Effector CD4-positive, alpha-beta T cell (primary cell): ENCODE measurements at regions not wholly inside any gene's neighbourhood (a gene's known extent, or its start where the extent isn't known, plus 50 kb on each side); places are given as distances from the start of the nearest gene placed in this dataset.
"Not testable (repeated sequence)": the region's sequence is repeated elsewhere in the genome, so short reads cannot be mapped to it uniquely, and the experiment has no call there.

ENCODE experiments used
- DNase-seq: peaks from one replicate; pipeline ENCODE4 v3.0.0-alpha.2; 2020

- no peak for DNase-seq
Observed at GRCh38 chr2:18066066-18066465, 187.6 kb downstream of the KCNS3 start.

GRCh38 chr2:18065249-18065648 is 186.8 kb downstream of the KCNS3 start:
- DNase-seq, result no peak

- no peak for DNase-seq
Observed at GRCh38 chr2:18063826-18064470, 185.5 kb downstream of the KCNS3 start.

- DNase-seq, result no peak
Observed at GRCh38 chr2:18062892-18063291, 184.4 kb downstream of the KCNS3 start.

GRCh38 chr2:18061717-18062116 is 183.2 kb downstream of the KCNS3 start:
- no peak for DNase-seq

- no peak for DNase-seq
Observed at GRCh38 chr2:18057657-18058056, 179.2 kb downstream of the KCNS3 start.

- DNase-seq, result no peak
Observed at GRCh38 chr2:18055290-18055689, 176.8 kb downstream of the KCNS3 start.

- DNase-seq, result no peak
Observed at GRCh38 chr2:18050001-18050400, 171.5 kb downstream of the KCNS3 start.

GRCh38 chr2:18049325-18049724 is 170.9 kb downstream of the KCNS3 start:
- no peak for DNase-seq

- DNase-seq, result no peak
Observed at GRCh38 chr2:18047896-18048657, 169.6 kb downstream of the KCNS3 start.

GRCh38 chr2:18047213-18047611 is 168.7 kb downstream of the KCNS3 start:
- DNase-seq, result no peak

GRCh38 chr2:18046558-18047212 is 168.2 kb downstream of the KCNS3 start:
- DNase-seq, result no peak

- DNase-seq, result no peak
Observed at GRCh38 chr2:18046017-18046416, 167.6 kb downstream of the KCNS3 start.

GRCh38 chr2:18045230-18045629 is 166.8 kb downstream of the KCNS3 start:
- DNase-seq, result no peak

GRCh38 chr2:18017381-18017780 is 138.9 kb downstream of the KCNS3 start:
- not testable (repeated sequence) for DNase-seq

GRCh38 chr2:18009891-18010290 is 131.4 kb downstream of the KCNS3 start:
- no peak for DNase-seq

GRCh38 chr2:18005411-18005810 is 126.9 kb downstream of the KCNS3 start:
- no peak for DNase-seq

- DNase-seq, result no peak
Observed at GRCh38 chr2:18001671-18002070, 123.2 kb downstream of the KCNS3 start.

GRCh38 chr2:17996978-17997377 is 118.5 kb downstream of the KCNS3 start:
- DNase-seq, result no peak

- no peak for DNase-seq
Observed at GRCh38 chr2:17995593-17995992, 117.1 kb downstream of the KCNS3 start.
